ENCODE measurements at regions not wholly inside any gene's neighbourhood (a gene's known extent, or its start where the extent isn't known, plus 50 kb on each side); places are given as distances from the start of the nearest gene placed in this dataset.
A peak's percentile ranks its signal among the peaks of the same experiment; 100 is the strongest.

- DNase-seq: no peak
Observed at GRCh38 chrX:69024931-69025330, 140.3 kb downstream of the PJA1 start.

GRCh38 chrX:69024161-69024736 lies 141.0 kb downstream of the PJA1 start:
- DNase-seq: no peak

- DNase-seq: no peak
Observed at GRCh38 chrX:69022430-69022829, 142.8 kb downstream of the PJA1 start.

- DNase-seq: peak; percentile 2
Observed at GRCh38 chrX:69021141-69021960, 143.9 kb downstream of the PJA1 start.

- DNase-seq: no peak
Observed at GRCh38 chrX:69020316-69020715, 144.9 kb downstream of the PJA1 start.

- DNase-seq: no peak
Observed at GRCh38 chrX:69019073-69019890, 146.0 kb downstream of the PJA1 start.

- no peak for DNase-seq
Observed at GRCh38 chrX:69018416-69019072, 146.7 kb downstream of the PJA1 start.

- DNase-seq: no peak
Observed at GRCh38 chrX:69016293-69016941, 148.8 kb downstream of the PJA1 start.

- DNase-seq: no peak
Observed at GRCh38 chrX:69015564-69016292, 149.5 kb downstream of the PJA1 start.

GRCh38 chrX:69015156-69015555 lies 150.1 kb downstream of the PJA1 start:
- DNase-seq: no peak

- no peak for DNase-seq
Observed at GRCh38 chrX:69014200-69014599, 151.1 kb downstream of the PJA1 start.

GRCh38 chrX:69010339-69010738 lies 154.9 kb downstream of the PJA1 start:
- DNase-seq: no peak

- DNase-seq: no peak
Observed at GRCh38 chrX:69000877-69001276, 164.4 kb downstream of the PJA1 start.

- no peak for DNase-seq
Observed at GRCh38 chrX:68999931-69000330, 165.3 kb downstream of the PJA1 start.

- DNase-seq: no peak
Observed at GRCh38 chrX:68999356-68999755, 165.9 kb downstream of the PJA1 start.

- DNase-seq: no peak
Observed at GRCh38 chrX:68998716-68999115, 166.5 kb downstream of the PJA1 start.

GRCh38 chrX:68997911-68998310 lies 167.3 kb downstream of the PJA1 start:
- no peak for DNase-seq

- no peak for DNase-seq
Observed at GRCh38 chrX:68997511-68997910, 167.7 kb downstream of the PJA1 start.

- no peak for DNase-seq
Observed at GRCh38 chrX:68995780-68996551, 167.1 kb downstream of the EFNB1 start.

GRCh38 chrX:68995386-68995779 lies 166.6 kb downstream of the EFNB1 start:
- no peak for DNase-seq

- DNase-seq: no peak
Observed at GRCh38 chrX:68994891-68995255, 166.1 kb downstream of the EFNB1 start.
